Transverse colon (tissue), 4 donors: ENCODE measurements at regions not wholly inside any gene's neighbourhood (a gene's known extent, or its start where the extent isn't known, plus 50 kb on each side); places are given as distances from the start of the nearest gene placed in this dataset.

Experiments
- DNase-seq: peaks from one replicate; pipeline ENCODE4 v3.0.0-alpha.2; 2019
- H3K27ac ChIP-seq, 4 donors: fragments of 200-600 bp; sonication (generic); 2 replicates each; pipeline ENCODE4 v1.5.1; 2016 to 2018; ENCODE audit warnings: inconsistent platforms in 4 of 4
- H3K27me3 ChIP-seq: fragments of 200-600 bp; sonication (generic); 2 replicates; pipeline ENCODE4 v1.5.1; 2017; ENCODE audit warnings: inconsistent platforms
- H3K36me3 ChIP-seq, 4 donors: fragments of 200-600 bp; sonication (generic); 2 replicates each; pipeline ENCODE4 v1.5.1; 2017 to 2019; ENCODE audit warnings: inconsistent platforms in 4 of 4
- H3K4me1 ChIP-seq, 4 donors: fragments of 200-600 bp; sonication (generic); 2 replicates each; pipeline ENCODE4 v1.5.1; 2017 to 2020; ENCODE audit warnings: inconsistent platforms in 4 of 4
- H3K4me3 ChIP-seq, 4 donors: fragments of 200-600 bp; sonication (generic); 1 replicate in 1 of 4; 2 replicates in 3 of 4; pipeline versions ENCODE4 v1.5.1 to v1.6.1; 2017 to 2019; ENCODE audit warnings: inconsistent platforms in 4 of 4
- H3K9me3 ChIP-seq, 2 donors: fragments of 200-600 bp; sonication (generic); 2 replicates each; pipeline ENCODE4 v1.5.1; 2017 to 2019; ENCODE audit warnings: inconsistent platforms in 2 of 2
- CTCF ChIP-seq, 5 experiments: fragments of 200-600 bp in 3 of 5; fragments of 450-650 bp in 2 of 5; sonication (generic) in 3 of 5; IDR thresholded peaks; 1 replicate in 2 of 5; 2 replicates in 3 of 5; pipeline ENCODE4 v1.5.1; 2016 to 2017; ENCODE audit warnings: antibody characterized with exemption in 5 of 5, inconsistent platforms in 3 of 5, mild to moderate bottlenecking in 2 of 5, moderate library complexity in 1 of 5
- EP300 ChIP-seq: sonication (generic); formaldehyde crosslinking; IDR thresholded peaks from one replicate; pipeline ENCODE4 v1.6.1; 2017; ENCODE audit warnings: antibody characterized with exemption, low read depth
- POLR2A ChIP-seq: fragments of 450-650 bp; IDR thresholded peaks from one replicate; pipeline ENCODE4 v1.6.1; 2016; ENCODE audit warnings: antibody characterized with exemption, mild to moderate bottlenecking, moderate library complexity
- POLR2AphosphoS5 ChIP-seq, 3 donors: sonication (generic); formaldehyde crosslinking; IDR thresholded peaks; one replicate each; pipeline ENCODE4 v1.6.1; 2016; ENCODE audit warnings: antibody characterized with exemption in 3 of 3
- WGBS, 2 donors: methylation state at CpG; one replicate each; pipeline ENCODE4 v1.1.5; 2018; ENCODE audit warnings: low coverage in 1 of 2; 5-methylcytosine and 5-hydroxymethylcytosine counted together
- in situ Hi-C, 4 donors: fragments of 200-750 bp; cut with MboI; loops; one replicate each; pipeline versions ENCODE4 v1.15.0 to v1.15.1; 2017; ENCODE audit warnings: low sequenced_read_pairs in 3 of 4, low pct_ligation_motif_present in 1 of 4, low pct_unique_long_range_greater_than_20kb in 1 of 4
- intact Hi-C: fragments of 100-400 bp; cut with DNase I; formaldehyde crosslinking; loops from one replicate; pipeline ENCODE4 v1.15.1; 2023; ENCODE audit warnings: low total_unique reads

GRCh38 chr22:48874956-48875355, 952.7 kb downstream of the BRD1 start:
- in situ Hi-C loops: no loop called here
- no peak for TF ChIP-seq POLR2AphosphoS5 (IDR thresholded peaks at IDR 0.05)
- TF ChIP-seq POLR2A: no peak
- no peak for TF ChIP-seq EP300
- no peak for TF ChIP-seq CTCF (IDR thresholded peaks at IDR 0.05)
- intact Hi-C loops: no loop called here
- WGBS, 2 donors: 60% methylated on average over 3 of the region's 5 CpGs; no CpG with 5 or more reads in 1 of the 2 donors
- Histone ChIP-seq H3K36me3 (no peaks in the 10 kb centered on the region), H3K4me1 (no peaks in the 10 kb centered on the region), H3K9me3 (no peaks in the 10 kb centered on the region), H3K4me3 (no peak overlapping the region), H3K27me3 (peaks cover 10% of the 10 kb centered on the region), H3K27ac (no peak overlapping the region)
- DNase-seq: no peak

- no peaks in the 10 kb centered on the region for H3K4me1 ChIP-seq
- no peak overlapping the region for H3K4me3 ChIP-seq
- no peaks in the 10 kb centered on the region for H3K36me3 ChIP-seq
- in situ Hi-C loops (no loop called here), intact Hi-C loops (no loop called here)
- DNase-seq: no peak
- no peaks in the 10 kb centered on the region for H3K9me3 ChIP-seq
- no peak overlapping the region for H3K27ac ChIP-seq
- peaks cover 10% of the 10 kb centered on the region for H3K27me3 ChIP-seq
- TF ChIP-seq CTCF (IDR thresholded peaks at IDR 0.05) (no peak), POLR2A (no peak), POLR2AphosphoS5 (IDR thresholded peaks at IDR 0.05) (no peak)
- 92 to 100% methylated on average over 1 to 3 of the region's 3 CpGs for WGBS, 2 donors
These were observed 954.5 kb downstream of the BRD1 start for GRCh38 chr22:48873191-48873520.

GRCh38 chr22:48872271-48873190, 955.1 kb downstream of the BRD1 start:
- Histone ChIP-seq H3K27me3 (peaks cover 10% of the 10 kb centered on the region), H3K27ac (no peak overlapping the region), H3K9me3 (no peaks in the 10 kb centered on the region), H3K36me3 (no peaks in the 10 kb centered on the region), H3K4me1 (no peaks in the 10 kb centered on the region), H3K4me3 (no peak overlapping the region)
- no peak for DNase-seq
- 60 to 80% methylated on average over 3 to 21 of the region's 21 CpGs for WGBS, 2 donors
- intact Hi-C loops (no loop called here), in situ Hi-C loops (no loop called here)
- TF ChIP-seq EP300 (no peak), POLR2AphosphoS5 (IDR thresholded peaks at IDR 0.05) (no peak), CTCF (IDR thresholded peaks at IDR 0.05) (no peak), POLR2A (no peak)

GRCh38 chr22:48871176-48871840, 956.4 kb downstream of the BRD1 start:
- DNase-seq: no peak
- TF ChIP-seq POLR2AphosphoS5 (IDR thresholded peaks at IDR 0.05) (no peak), CTCF (IDR thresholded peaks at IDR 0.05) (no peak), POLR2A (no peak), EP300 (no peak)
- intact Hi-C loops: no loop called here
- no peak overlapping the region for H3K27ac ChIP-seq
- H3K27me3 ChIP-seq: peaks cover 10% of the 10 kb centered on the region
- 82% methylated on average over 12 of the region's 12 CpGs; no CpG with 5 or more reads in 1 of the 2 donors for WGBS, 2 donors
- no peaks in the 10 kb centered on the region for H3K9me3 ChIP-seq
- H3K4me1 ChIP-seq: no peaks in the 10 kb centered on the region
- H3K36me3 ChIP-seq: no peaks in the 10 kb centered on the region
- in situ Hi-C loops: no loop called here
- no peak overlapping the region for H3K4me3 ChIP-seq
